HepG2 (cell line): ENCODE measurements at regions not wholly inside any gene's neighbourhood (a gene's known extent, or its start where the extent isn't known, plus 50 kb on each side); places are given as distances from the start of the nearest gene placed in this dataset.

Experiments used
- ATAC-seq: fragments of 200-7000 bp; cut with Tn5 transposase; 3 replicates; pipeline ENCODE4 v1.9.1; 2020; ENCODE audit warnings: mild to moderate bottlenecking, moderate library complexity
- BruUV-seq: library from RNA; stranded (reverse); fragments of 400-500 nt; replicated peaks from 2 replicates; lab custom pipeline; 2021; lab: Mats Ljungman, UMichigan
- CTCF ChIA-PET: fragments of 300-600 bp; formaldehyde crosslinking; extraction: SDS; loops from one replicate; lab custom pipeline; 2021; ENCODE audit warnings: low total read pairs, inconsistent platforms, low intra/inter-chr PET ratio; lab: Yijun Ruan, JAX
- POLR2A ChIA-PET: fragments of 350-600 bp; sonication (Branson Sonifier 250); formaldehyde crosslinking; loops from one replicate; lab custom pipeline; 2020; ENCODE audit warnings: antibody characterized with exemption, inconsistent platforms; lab: Yijun Ruan, JAX
- DNase-seq: peaks from one replicate; pipeline ENCODE4 v3.0.0-alpha.2; 2015; ENCODE audit warnings: low spot score
- FAIRE-seq: peaks from 3 replicates; lab custom pipeline; 2011; peaks lifted over from hg19 to GRCh38; lab: Jason Lieb, UNC
- H2AFZ ChIP-seq: one replicate; pipeline ENCODE4 v1.6.1; 2011; ENCODE audit warnings: low read length, inconsistent platforms
- H3K27ac ChIP-seq: fragments of 300-600 bp; 3 replicates; pipeline ENCODE4 v1.8.0; 2011; ENCODE audit warnings: mixed run types, mild to moderate bottlenecking, mixed read lengths, low read length, inconsistent platforms; ENCODE audit not compliant: insufficient read depth; ENCODE audit errors: extremely low read length
- H3K27me3 ChIP-seq, 2 experiments: fragments of 200-600 bp in 1 of 2; 2 replicates in 1 of 2; 3 replicates in 1 of 2; pipeline versions ENCODE4 v1.6.0 to v1.8.0; 2011; ENCODE audit warnings: low read length in 2 of 2, mild to moderate bottlenecking in 2 of 2, moderate library complexity in 2 of 2, inconsistent platforms in 1 of 2; ENCODE audit not compliant: insufficient read depth in 2 of 2, control insufficient read depth in 1 of 2
- H3K36me3 ChIP-seq, 2 experiments: fragments of 200-600 bp in 1 of 2; replicated peaks in 1 of 2; 2 replicates in 1 of 2; 3 replicates in 1 of 2; pipeline versions ENCODE4 v1.5.1 to v1.8.0; 2011; ENCODE audit warnings: low read length in 2 of 2, inconsistent platforms in 1 of 2; ENCODE audit not compliant: insufficient read depth in 2 of 2, control insufficient read depth in 1 of 2
- H3K4me1 ChIP-seq: 2 replicates; pipeline ENCODE4 v1.5.1; 2012; ENCODE audit warnings: low read length, inconsistent platforms; ENCODE audit not compliant: insufficient read depth
- H3K4me2 ChIP-seq: 2 replicates; pipeline ENCODE4 v1.6.0; 2011; ENCODE audit warnings: low read depth, low read length, inconsistent platforms
- H3K4me3 ChIP-seq, 3 experiments: fragments of 200-600 bp in 1 of 3; sonication (generic), shearing (Covaris generic) in 1 of 3; replicated peaks in 1 of 3; 2 replicates each; pipeline ENCODE4 v1.5.1; 2011 to 2016; ENCODE audit warnings: low read length in 3 of 3, inconsistent platforms in 2 of 3, low read depth in 2 of 3, mild to moderate bottlenecking in 2 of 3, control low read depth in 1 of 3, mixed read lengths in 1 of 3; ENCODE audit not compliant: insufficient read depth in 1 of 3
- H3K79me2 ChIP-seq: one replicate; pipeline ENCODE4 v1.6.1; 2011; ENCODE audit warnings: low read length, inconsistent platforms; ENCODE audit not compliant: insufficient read depth
- H3K9ac ChIP-seq: 2 replicates; pipeline ENCODE4 v1.6.0; 2011; ENCODE audit warnings: mild to moderate bottlenecking, low read depth, low read length, inconsistent platforms; ENCODE audit not compliant: insufficient read depth
- H3K9me3 ChIP-seq: 2 replicates; pipeline ENCODE4 v1.5.1; 2012; ENCODE audit warnings: mild to moderate bottlenecking, low read length
- H4K20me1 ChIP-seq: 2 replicates; pipeline ENCODE4 v1.6.0; 2011; ENCODE audit warnings: inconsistent platforms, mild to moderate bottlenecking, low read length, moderate library complexity; ENCODE audit not compliant: insufficient read depth
- ATF4 ChIP-seq, 2 experiments: fragments of 450-650 bp in 1 of 2; sonication (generic) in 1 of 2; formaldehyde crosslinking; IDR thresholded peaks; 2 replicates each; pipeline versions ENCODE4 v1.5.0 to v1.8.0; 2020 to 2022; ENCODE audit warnings: mild to moderate bottlenecking in 1 of 2, missing genetic modification reagents in 1 of 2
- IKZF4 ChIP-seq: sonication (generic); formaldehyde crosslinking; IDR thresholded peaks from 2 replicates; pipeline ENCODE4 v1.5.1; 2020; ENCODE audit warnings: borderline replicate concordance, mild to moderate bottlenecking, low read depth, missing genetic modification reagents; ENCODE audit errors: not compliant biosample characterization
- PITX1 ChIP-seq: sonication (generic); formaldehyde crosslinking; IDR thresholded peaks from 2 replicates; pipeline ENCODE4 v1.5.1; 2020; ENCODE audit warnings: mild to moderate bottlenecking, missing genetic modification reagents
- RCOR2 ChIP-seq: IDR thresholded peaks from 2 replicates; pipeline ENCODE4 v1.6.1; 2016; ENCODE audit warnings: missing biosample characterization, missing genetic modification reagents
- SP4 ChIP-seq: sonication (generic); formaldehyde crosslinking; IDR thresholded peaks from 2 replicates; pipeline ENCODE4 v1.8.1; 2023; ENCODE audit warnings: mild to moderate bottlenecking, missing genetic modification reagents
- THYN1 ChIP-seq: sonication (generic); formaldehyde crosslinking; IDR thresholded peaks from 2 replicates; pipeline ENCODE4 v1.8.1; 2023; ENCODE audit warnings: low read depth, mild to moderate bottlenecking, moderate library complexity, missing genetic modification reagents, borderline replicate concordance
- ZNF772 ChIP-seq: sonication (generic); formaldehyde crosslinking; IDR thresholded peaks from 2 replicates; pipeline ENCODE4 v1.5.0; 2020; ENCODE audit warnings: mild to moderate bottlenecking, missing genetic modification reagents
- WGBS: methylation state at CpG from one replicate; pipeline ENCODE4 v1.1.6; 2017; ENCODE audit warnings: low lambda C conversion rate; 5-methylcytosine and 5-hydroxymethylcytosine counted together
- in situ Hi-C: cut with HindIII; loops from 2 replicates; pipeline ENCODE4 v1.10.0; 2017; ENCODE audit warnings: low pct_unique_long_range_greater_than_20kb; ENCODE audit not compliant: extremely low pct_ligation_motif_present
- intact Hi-C: fragments of 100-400 bp; cut with micrococcal nuclease; formaldehyde crosslinking; loops from one replicate; pipeline ENCODE4 v1.10.0; 2022; ENCODE audit not compliant: unreplicated experiment

- TF ChIP-seq ZNF772 (no peak), PITX1 (CRISPR knock-in tag) (no peak), SP4 (no peak), THYN1 (CRISPR knock-in tag) (no peak), RCOR2 (CRISPR knock-in tag) (no peak), IKZF4 (no peak)
Measured at GRCh38 chr10:121648493-121648892, 50.2 kb upstream of the FGFR2 start (continued).

- Histone ChIP-seq H3K4me1 (no peaks in the 10 kb centered on the region), H3K4me3 (no peak overlapping the region), H3K27ac (no peak overlapping the region), H3K9ac (no peak overlapping the region), H3K79me2 (no peaks in the 10 kb centered on the region), H3K4me2 (no peak overlapping the region), H3K27me3 (peaks cover 0 to 24% of the 10 kb centered on the region in 2 experiments; a peak in 1 of 5 replicates), H3K9me3 (no peaks in the 10 kb centered on the region), H3K36me3 (no peaks in the 10 kb centered on the region), H2AFZ (no peak overlapping the region), H4K20me1 (no peaks in the 10 kb centered on the region)
- POLR2A ChIA-PET, result no interaction called here
- intact Hi-C loops (no loop called here), in situ Hi-C loops (no loop called here)
- 0% methylated on average over 2 of the region's 7 CpGs for WGBS
- no peak for FAIRE-seq
- no peak for TF ChIP-seq ATF4 (CRISPR knock-in tag; IDR thresholded peaks at IDR 0.05)
- BruUV-seq, result no TSS peak
- no peak for ATAC-seq
- no peak for DNase-seq
- CTCF ChIA-PET, result no interaction called here
Measured at GRCh38 chr10:121648059-121648458, 49.8 kb upstream of the FGFR2 start.
